NCI-H2196 (cell line): ENCODE measurements at regions not wholly inside any gene's neighbourhood (a gene's known extent, or its start where the extent isn't known, plus 50 kb on each side); places are given as distances from the start of the nearest gene placed in this dataset.
"Not testable (repeated sequence)": the region's sequence is repeated elsewhere in the genome, so short reads cannot be mapped to it uniquely, and the experiment has no call there.

Experiments used
- DNase-seq: peaks from one replicate; lab custom pipeline; 2025; ENCODE audit not compliant: unreplicated experiment; lab: John Stamatoyannopoulos, UW

DNA sequence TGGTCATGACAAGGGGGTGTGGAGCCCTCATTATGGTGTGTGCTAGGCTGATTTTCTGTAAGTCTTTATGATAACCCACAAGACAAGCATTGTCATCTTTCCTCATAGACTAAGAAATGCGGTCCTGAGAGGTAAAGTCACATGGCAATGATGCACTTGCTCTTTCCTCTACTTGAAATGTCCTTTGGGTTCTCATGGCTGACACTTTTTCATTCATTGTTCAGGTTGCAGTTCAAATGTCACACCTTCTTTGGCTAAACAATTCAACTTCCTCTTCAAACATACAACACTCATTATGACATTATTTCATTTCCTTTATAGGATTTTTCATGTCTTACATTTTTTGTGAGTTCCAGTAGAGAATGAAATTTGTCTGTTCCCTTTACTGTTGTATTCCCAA is 323.6 kb upstream of the PRR16 start:
- DNase-seq, result no peak

- no peak for DNase-seq
Observed at GRCh38 chr5:120141076-120141475, 323.0 kb upstream of the PRR16 start.

DNA sequence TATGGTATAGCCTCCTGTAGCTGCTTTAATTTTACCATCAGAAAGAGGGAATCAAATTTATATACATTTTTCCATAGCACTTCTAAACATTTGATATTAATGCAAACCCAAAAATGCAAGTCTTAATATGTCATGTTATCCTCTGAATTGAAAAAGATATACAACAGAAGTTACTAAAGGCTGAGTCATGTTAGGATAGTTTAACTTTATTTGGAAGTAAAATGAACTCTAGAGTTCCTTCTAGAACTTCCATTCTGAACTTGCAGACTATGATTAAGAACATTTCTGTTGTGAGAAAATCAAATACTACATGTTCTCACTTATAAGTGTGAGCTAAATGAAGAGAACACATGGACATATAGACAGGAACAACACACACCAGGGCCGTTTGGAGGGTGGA is 317.3 kb upstream of the PRR16 start:
- no peak for DNase-seq

GRCh38 chr5:120147911-120148310 is 316.2 kb upstream of the PRR16 start:
- DNase-seq, result not testable (repeated sequence)

GRCh38 chr5:120150770-120151169 is 313.3 kb upstream of the PRR16 start:
- no peak for DNase-seq

DNA sequence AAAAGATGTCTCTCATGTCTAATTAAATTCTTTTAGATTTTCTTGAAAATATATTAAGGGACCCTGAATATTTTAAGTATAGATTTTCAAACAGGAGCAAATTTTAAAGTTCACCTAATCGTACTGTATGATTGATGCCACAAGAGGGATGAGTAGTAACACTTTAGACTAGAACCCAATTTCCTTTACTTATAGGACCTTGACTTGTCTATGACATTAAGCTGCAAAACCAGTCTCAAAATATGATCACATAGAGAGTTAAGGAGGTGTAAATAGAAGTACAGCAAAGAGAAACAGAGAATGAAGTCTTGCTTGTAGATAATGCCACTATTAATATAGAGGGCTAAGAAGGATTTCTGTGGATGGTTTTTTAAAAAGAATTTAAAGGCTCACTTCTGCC is 312.9 kb upstream of the PRR16 start:
- no peak for DNase-seq

- no peak for DNase-seq
Observed at GRCh38 chr5:120151825-120152224, 312.3 kb upstream of the PRR16 start.

DNA sequence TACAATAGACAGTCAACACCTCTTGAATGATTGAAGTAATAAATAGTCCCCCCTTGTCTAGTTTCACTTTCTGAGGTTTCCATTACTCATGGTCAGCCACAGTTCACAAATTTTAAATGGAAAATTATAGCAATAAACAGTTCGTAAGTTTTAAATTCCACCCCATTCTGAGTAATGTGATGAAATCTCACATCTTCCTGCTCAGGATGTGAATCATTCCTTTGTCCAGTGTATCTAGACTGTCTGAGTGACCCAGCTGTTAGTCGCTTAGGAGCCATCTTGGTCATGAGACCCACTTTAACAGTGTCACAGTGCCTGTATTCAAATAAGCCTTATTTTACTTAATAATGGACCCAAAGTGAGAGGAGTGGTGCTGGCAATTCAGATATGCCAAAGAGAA is 311.6 kb upstream of the PRR16 start:
- no peak for DNase-seq

GRCh38 chr5:120152931-120153330 is 311.2 kb upstream of the PRR16 start:
- DNase-seq, result no peak

DNA sequence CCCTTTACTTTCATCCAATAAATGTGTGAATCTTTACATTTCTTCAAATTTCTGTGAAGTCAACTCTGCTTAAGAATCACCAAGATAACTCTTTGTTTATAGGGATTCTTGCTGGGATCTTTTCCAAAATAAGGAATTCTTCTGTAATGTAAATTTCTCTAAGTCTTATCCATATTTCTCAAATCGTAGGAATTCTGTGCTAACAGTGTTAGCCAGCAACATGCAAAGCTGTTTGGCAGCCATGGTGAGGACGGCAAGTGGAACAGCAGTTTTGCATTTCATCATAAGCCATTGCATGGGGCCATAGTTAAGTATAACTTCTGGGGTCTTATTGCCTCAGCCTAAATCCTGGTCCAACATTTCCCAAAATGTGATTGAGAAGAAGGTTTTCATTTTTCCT is 310.5 kb upstream of the PRR16 start:
- no peak for DNase-seq

- no peak for DNase-seq
Observed at GRCh38 chr5:120155873-120156272, 308.2 kb upstream of the PRR16 start.

GRCh38 chr5:120158211-120158610 is 305.9 kb upstream of the PRR16 start:
- DNase-seq, result no peak

GRCh38 chr5:120159155-120159554 is 304.9 kb upstream of the PRR16 start:
- no peak for DNase-seq

DNA sequence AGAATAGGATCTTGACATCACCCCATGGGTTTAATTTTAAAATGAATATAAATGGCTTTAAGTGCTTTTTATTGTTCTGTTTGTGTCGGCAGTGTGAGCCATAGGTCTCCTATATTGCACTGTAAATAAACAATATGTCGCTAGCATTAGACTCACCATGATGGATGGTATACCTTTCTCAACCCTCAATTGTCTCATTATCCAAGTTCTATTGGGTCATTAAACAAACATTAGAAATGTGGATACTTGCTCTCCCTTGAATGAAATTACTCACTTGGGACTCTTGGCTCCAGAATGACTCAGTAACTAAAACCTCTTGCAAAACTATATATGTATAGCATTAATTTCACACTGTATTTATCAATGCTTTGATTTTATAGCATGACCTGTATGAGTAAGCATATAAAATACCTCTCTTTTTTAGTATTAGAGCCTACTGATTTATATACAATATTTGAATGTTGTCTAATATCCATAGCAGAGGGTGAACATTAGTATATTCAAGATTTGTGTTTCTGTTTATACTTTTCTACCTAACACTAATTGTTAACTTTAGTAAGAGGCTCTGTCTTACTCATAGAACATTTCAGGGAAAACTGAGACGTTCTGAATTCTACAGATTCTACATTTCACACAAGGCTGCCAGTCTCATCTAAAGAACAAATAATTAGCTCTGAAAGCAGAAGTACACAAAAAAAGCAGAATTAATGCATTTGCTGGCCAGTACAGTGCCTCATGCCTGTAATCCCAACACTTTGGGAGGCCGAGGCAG is 303.8 kb upstream of the PRR16 start:
- no peak for DNase-seq

DNA sequence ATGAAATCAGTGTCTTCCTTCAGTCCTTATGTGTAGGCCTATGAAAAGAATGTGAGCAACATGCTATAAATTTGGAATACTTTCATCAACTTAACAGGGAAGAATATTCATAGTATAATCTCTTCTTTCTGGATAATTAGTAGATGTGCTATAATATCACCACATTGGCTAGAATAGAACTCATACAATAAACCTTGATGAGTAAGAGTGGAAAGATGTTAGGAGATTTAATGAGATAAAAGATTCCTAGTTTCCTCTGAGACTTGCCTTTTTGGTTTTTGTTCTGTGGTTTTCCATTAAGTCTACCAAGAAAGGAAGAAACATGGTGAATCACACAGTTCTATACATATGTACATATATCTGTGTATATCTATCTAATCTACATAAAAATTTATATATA is 301.8 kb upstream of the PRR16 start:
- DNase-seq, result no peak

GRCh38 chr5:120164037-120164436 is 300.1 kb upstream of the PRR16 start:
- DNase-seq, result no peak

GRCh38 chr5:120164986-120165385 is 299.1 kb upstream of the PRR16 start:
- DNase-seq, result no peak

DNA sequence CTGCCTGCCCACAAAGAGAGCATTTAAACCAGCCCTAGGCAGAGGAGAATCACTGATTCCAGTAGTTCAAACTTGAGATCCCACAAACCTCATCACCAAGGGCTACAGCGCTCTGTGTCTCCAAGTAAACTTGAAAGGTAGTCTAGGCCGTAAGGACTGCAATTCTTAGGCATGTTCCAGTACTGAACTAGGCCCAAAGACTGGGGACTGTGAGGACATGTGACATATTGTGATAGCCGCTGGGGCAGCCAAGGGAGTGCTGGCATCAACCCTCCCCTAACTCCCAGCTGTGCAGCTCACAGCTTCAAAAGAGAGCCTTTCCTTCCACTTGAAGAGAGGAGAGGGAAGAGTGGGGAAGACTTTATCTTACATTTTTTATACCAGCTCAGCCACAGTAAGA is 291.0 kb upstream of the PRR16 start:
- no peak for DNase-seq

DNA sequence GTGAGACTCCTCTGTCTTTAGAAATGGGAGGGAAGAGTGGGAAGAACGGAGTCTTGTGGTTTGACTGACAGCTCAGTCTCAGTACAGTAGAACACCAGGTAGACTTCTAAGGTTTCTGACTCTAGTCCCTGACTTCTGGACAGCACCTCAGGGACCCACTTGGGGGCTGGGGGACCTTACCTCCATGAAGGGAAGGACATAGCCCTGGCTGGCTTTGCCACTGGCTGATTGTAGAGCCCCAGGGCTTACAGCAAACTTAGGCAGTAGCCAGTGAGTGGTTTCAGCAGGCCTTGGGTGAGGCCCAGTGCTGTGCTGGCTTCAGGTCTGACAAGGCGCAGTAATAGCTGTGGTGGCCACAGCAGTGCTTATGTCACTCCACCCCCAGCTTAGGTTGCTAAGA is 290.0 kb upstream of the PRR16 start:
- no peak for DNase-seq

GRCh38 chr5:120181238-120181637 is 282.9 kb upstream of the PRR16 start:
- not testable (repeated sequence) for DNase-seq

DNA sequence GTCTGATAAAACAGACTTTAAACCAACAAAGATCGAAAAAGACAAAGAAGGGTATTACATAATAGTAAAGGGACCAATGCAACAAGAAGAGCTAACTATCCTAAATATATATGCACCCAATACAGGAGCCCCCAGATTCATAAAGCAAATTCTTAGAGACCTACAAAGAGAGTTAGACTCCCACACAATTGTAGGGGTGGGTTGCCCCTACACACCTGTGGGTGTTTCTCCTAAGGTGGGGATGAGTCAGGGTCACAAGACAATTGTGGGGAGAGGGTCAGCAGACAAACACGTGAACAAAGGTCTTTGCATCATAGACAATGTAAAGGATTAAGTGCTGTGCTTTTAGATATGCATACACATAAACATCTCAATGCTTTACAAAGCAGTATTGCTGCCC is 269.4 kb upstream of the PRR16 start:
- DNase-seq, result not testable (repeated sequence)

DNA sequence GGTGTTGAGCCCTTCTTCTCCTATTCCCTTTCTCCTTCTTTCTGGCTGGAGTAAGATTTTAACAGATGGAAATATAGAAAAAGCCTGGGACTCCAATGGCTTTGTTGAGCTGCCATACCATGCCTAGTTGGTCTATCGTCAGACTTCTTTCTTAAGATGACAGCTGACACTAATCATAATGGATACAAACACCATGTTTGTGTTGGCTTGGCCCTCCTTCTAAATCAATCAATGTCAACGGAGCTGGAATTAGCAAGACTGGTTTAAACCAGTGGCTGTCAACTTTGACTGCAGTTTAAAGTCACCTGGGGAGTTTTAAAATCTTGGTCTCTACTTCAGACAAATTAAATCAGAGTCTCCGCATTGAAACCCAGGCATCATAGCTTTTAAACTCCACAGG is 264.5 kb upstream of the PRR16 start:
- no peak for DNase-seq

GRCh38 chr5:120207129-120207528 is 257.0 kb upstream of the PRR16 start:
- no peak for DNase-seq
